ENCODE measurements at regions not wholly inside any gene's neighbourhood (a gene's known extent, or its start where the extent isn't known, plus 50 kb on each side); places are given as distances from the start of the nearest gene placed in this dataset.

- TF ChIP-seq CTCF (conservative IDR thresholded peaks at IDR 0.05; ENCODE audit: low read length) (no peak), EZH2phosphoT487 (IDR thresholded peaks at IDR 0.05; ENCODE audit: borderline replicate concordance) (no peak)
Measured at GRCh38 chr1:95806171-95806570, 572.2 kb downstream of the RWDD3 start.
